Testis (tissue), 2 donors: ENCODE measurements at regions not wholly inside any gene's neighbourhood (a gene's known extent, or its start where the extent isn't known, plus 50 kb on each side); places are given as distances from the start of the nearest gene placed in this dataset.

Experiments used
- DNase-seq: peaks from one replicate; pipeline ENCODE4 v3.0.0-alpha.2; 2019
- H3K27ac ChIP-seq, 2 donors: fragments of 200-600 bp; sonication (generic); one replicate each; pipeline ENCODE4 v1.5.1; 2019
- H3K27me3 ChIP-seq: fragments of 200-600 bp; sonication (generic); one replicate; pipeline ENCODE4 v1.5.1; 2019
- H3K36me3 ChIP-seq: fragments of 200-600 bp; sonication (generic); one replicate; pipeline ENCODE4 v1.5.1; 2017; ENCODE audit warnings: low read depth; ENCODE audit errors: missing control alignments
- H3K4me1 ChIP-seq: fragments of 200-600 bp; sonication (generic); one replicate; pipeline ENCODE4 v1.5.1; 2019
- H3K4me3 ChIP-seq, 2 donors: fragments of 200-600 bp; sonication (generic); one replicate each; pipeline ENCODE4 v1.5.1; 2017 to 2019
- H3K9me3 ChIP-seq: fragments of 200-600 bp; sonication (generic); one replicate; pipeline ENCODE4 v1.5.1; 2017
- CTCF ChIP-seq, 3 experiments: fragments of 450-650 bp in 2 of 3; fragments of 200-600 bp in 1 of 3; sonication (generic) in 1 of 3; IDR thresholded peaks; one replicate each; pipeline ENCODE4 v1.5.1; 2016 to 2019; ENCODE audit warnings: antibody characterized with exemption in 3 of 3, mild to moderate bottlenecking in 2 of 3, moderate library complexity in 1 of 3
- POLR2A ChIP-seq: fragments of 450-650 bp; IDR thresholded peaks from one replicate; pipeline ENCODE4 v1.6.1; 2017; ENCODE audit warnings: antibody characterized with exemption, mild to moderate bottlenecking, moderate library complexity
- WGBS, 2 donors: methylation state at CpG; one replicate each; pipeline ENCODE4 v1.1.5; 2018; 5-methylcytosine and 5-hydroxymethylcytosine counted together
- intact Hi-C: fragments of 100-400 bp; cut with DNase I; formaldehyde crosslinking; loops from one replicate; pipeline ENCODE4 v1.15.1; 2023; ENCODE audit warnings: low total_unique reads

- 36 to 42% methylated on average over 10 of the region's 10 CpGs for WGBS, 2 donors
- Histone ChIP-seq H3K27me3 (no peaks in the 10 kb centered on the region), H3K9me3 (no peaks in the 10 kb centered on the region), H3K27ac (no peak overlapping the region), H3K36me3 (no peaks in the 10 kb centered on the region), H3K4me1 (no peaks in the 10 kb centered on the region), H3K4me3 (no peak overlapping the region)
- TF ChIP-seq POLR2A (no peak), CTCF (IDR thresholded peaks at IDR 0.05) (no peak)
- DNase-seq = no peak
- intact Hi-C loops = no loop called here
Measured at GRCh38 chr15:52925130-52925529, 135.0 kb upstream of the ONECUT1 start.

GRCh38 chr15:52924630-52925029 lies 134.5 kb upstream of the ONECUT1 start:
- no peak for DNase-seq
- Histone ChIP-seq H3K27ac (no peak overlapping the region), H3K36me3 (no peaks in the 10 kb centered on the region), H3K9me3 (no peaks in the 10 kb centered on the region), H3K4me1 (no peaks in the 10 kb centered on the region), H3K27me3 (no peaks in the 10 kb centered on the region), H3K4me3 (no peak overlapping the region)
- intact Hi-C loops = no loop called here
- TF ChIP-seq POLR2A (no peak), CTCF (IDR thresholded peaks at IDR 0.05) (no peak)
- WGBS, 2 donors = 52 to 60% methylated on average over 7 of the region's 7 CpGs

- 82 to 88% methylated on average over 6 of the region's 6 CpGs for WGBS, 2 donors
- DNase-seq = no peak
- TF ChIP-seq CTCF (IDR thresholded peaks at IDR 0.05) (no peak), POLR2A (no peak)
Measured at GRCh38 chr15:52923626-52924025, 133.5 kb upstream of the ONECUT1 start.

GRCh38 chr15:52922871-52923270 lies 132.7 kb upstream of the ONECUT1 start:
- DNase-seq = no peak
- no peak overlapping the region for H3K4me3 ChIP-seq
- intact Hi-C loops = no loop called here

More at GRCh38 chr15:52923626-52924025, 133.5 kb upstream of the ONECUT1 start:
- H3K27ac ChIP-seq = no peak overlapping the region
- no peaks in the 10 kb centered on the region for H3K36me3 ChIP-seq
- no peaks in the 10 kb centered on the region for H3K27me3 ChIP-seq
- no peaks in the 10 kb centered on the region for H3K9me3 ChIP-seq
- H3K4me3 ChIP-seq = no peak overlapping the region
- no peaks in the 10 kb centered on the region for H3K4me1 ChIP-seq
- intact Hi-C loops = no loop called here

More at GRCh38 chr15:52922871-52923270, 132.7 kb upstream of the ONECUT1 start:
- no peaks in the 10 kb centered on the region for H3K9me3 ChIP-seq
- H3K27me3 ChIP-seq = no peaks in the 10 kb centered on the region
- WGBS, 2 donors = 85% methylated on average over 7 of the region's 7 CpGs
- TF ChIP-seq CTCF (IDR thresholded peaks at IDR 0.05) (no peak), POLR2A (no peak)
- no peaks in the 10 kb centered on the region for H3K4me1 ChIP-seq
- no peaks in the 10 kb centered on the region for H3K36me3 ChIP-seq
- no peak overlapping the region for H3K27ac ChIP-seq
